ENCODE measurements at regions not wholly inside any gene's neighbourhood (a gene's known extent, or its start where the extent isn't known, plus 50 kb on each side); places are given as distances from the start of the nearest gene placed in this dataset.

DNA sequence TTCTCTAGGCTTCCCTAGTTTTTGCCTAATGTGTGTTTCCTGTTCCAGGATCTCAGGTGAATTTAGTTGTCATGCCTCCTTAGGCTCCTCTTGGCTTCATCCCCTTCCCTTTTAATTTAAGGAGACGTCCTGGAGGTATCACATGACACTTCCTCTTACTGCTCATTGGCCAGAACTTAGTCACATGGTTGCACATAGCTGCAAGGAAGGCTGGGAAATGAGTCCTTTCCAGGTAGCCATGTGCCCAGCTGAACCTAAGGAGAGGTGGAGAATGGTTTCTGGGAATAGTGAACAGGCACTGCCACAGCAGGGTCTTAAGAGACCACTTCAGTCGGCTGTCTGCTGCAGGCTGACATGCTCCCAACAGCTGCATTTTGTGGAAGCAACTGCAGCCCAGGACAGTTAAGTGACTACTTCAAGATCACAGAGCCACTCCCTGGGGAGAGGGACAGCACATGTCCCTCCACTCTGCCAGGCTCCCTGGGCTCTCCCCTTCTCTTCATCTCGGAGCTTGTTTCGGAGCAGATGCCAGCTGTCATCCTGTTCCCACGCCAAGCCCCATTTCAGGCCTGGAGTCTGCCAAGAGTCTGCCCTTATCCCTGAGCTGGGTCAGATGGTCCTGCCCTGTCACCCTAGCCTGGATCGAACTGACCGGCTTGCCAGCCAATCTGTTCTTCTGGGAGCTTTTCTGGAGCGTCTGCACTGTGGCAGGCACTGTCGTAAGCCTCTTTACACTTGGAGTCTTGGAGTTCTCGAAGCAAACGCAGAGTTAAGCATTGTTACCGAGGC, 81.4 kb upstream of the FOXF1 start:
- DNase-seq (ENCODE audit: low read depth in 1 of 2, low spot score in 1 of 2) = peak in 1 of 2 experiments; percentile 37
- TF ChIP-seq JUND (IDR thresholded peaks at IDR 0.05; ENCODE audit: low read depth) = no peak
- in situ Hi-C loops (cut with HindIII; ENCODE audit: low pct_unique_long_range_greater_than_20kb, low sequenced_read_pairs) = no loop called here

DNA sequence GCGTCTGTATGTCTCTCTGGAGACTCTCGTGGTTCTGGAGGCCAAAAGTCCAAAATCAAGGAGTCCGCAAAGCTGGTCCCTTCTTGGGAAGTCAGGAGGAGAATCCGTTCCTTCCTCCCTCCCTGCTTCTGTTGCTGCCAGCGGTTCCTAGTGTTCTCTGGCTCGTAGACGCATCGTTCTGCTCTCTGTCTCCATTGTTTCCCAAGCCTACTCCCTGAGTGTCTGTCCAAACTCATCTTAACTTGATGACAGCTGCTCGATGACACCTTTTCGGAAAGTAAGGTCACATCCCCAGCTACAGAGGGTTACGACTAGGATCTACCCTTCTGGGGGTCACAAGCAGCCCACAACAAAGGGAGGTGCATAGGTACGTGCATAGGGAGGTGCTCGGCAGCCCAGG, 80.7 kb upstream of the FOXF1 start:
- no peak for TF ChIP-seq JUND (IDR thresholded peaks at IDR 0.05; ENCODE audit: low read depth)
- in situ Hi-C loops (cut with HindIII; ENCODE audit: low pct_unique_long_range_greater_than_20kb, low sequenced_read_pairs) = no loop called here
- DNase-seq (ENCODE audit: low read depth in 1 of 2, low spot score in 1 of 2) = no peak

- TF ChIP-seq JUND (IDR thresholded peaks at IDR 0.05; ENCODE audit: low read depth) = no peak
- DNase-seq (ENCODE audit: low read depth in 1 of 2, low spot score in 1 of 2) = no peak
- in situ Hi-C loops (cut with HindIII; ENCODE audit: low pct_unique_long_range_greater_than_20kb, low sequenced_read_pairs) = no loop called here
Measured at GRCh38 chr16:86430814-86431213, 79.5 kb upstream of the FOXF1 start.

DNA sequence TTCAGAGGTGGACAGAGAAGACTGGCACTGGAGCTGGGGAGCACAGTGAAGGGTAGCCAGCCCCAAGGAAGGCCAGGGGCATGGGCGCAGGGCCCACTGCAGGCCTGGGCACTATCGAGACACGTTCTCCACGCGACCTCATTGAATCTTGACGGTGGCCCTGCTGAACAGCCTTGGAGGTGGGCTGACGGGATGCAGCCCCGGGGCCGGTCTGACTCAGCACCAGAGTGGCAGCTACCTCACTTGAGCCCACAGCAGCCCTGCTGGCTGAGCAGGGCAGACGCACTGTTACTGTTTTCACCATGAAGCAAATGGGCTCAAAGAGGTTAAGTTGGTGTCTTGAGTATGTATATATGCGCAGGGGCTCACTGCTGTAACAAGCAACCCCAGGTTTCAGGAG, 78.8 kb upstream of the FOXF1 start:
- no peak for TF ChIP-seq JUND (IDR thresholded peaks at IDR 0.05; ENCODE audit: low read depth)
- in situ Hi-C loops (cut with HindIII; ENCODE audit: low pct_unique_long_range_greater_than_20kb, low sequenced_read_pairs) = no loop called here
- DNase-seq (ENCODE audit: low read depth in 1 of 2, low spot score in 1 of 2) = no peak

- no peak for DNase-seq (ENCODE audit: low read depth in 1 of 2, low spot score in 1 of 2)
- no peak for TF ChIP-seq JUND (IDR thresholded peaks at IDR 0.05; ENCODE audit: low read depth)
- in situ Hi-C loops (cut with HindIII; ENCODE audit: low pct_unique_long_range_greater_than_20kb, low sequenced_read_pairs) = no loop called here
Measured at GRCh38 chr16:86432048-86432447, 78.3 kb upstream of the FOXF1 start.

- in situ Hi-C loops (cut with HindIII; ENCODE audit: low pct_unique_long_range_greater_than_20kb, low sequenced_read_pairs) = no loop called here
- TF ChIP-seq JUND (IDR thresholded peaks at IDR 0.05; ENCODE audit: low read depth) = no peak
- no peak for DNase-seq (ENCODE audit: low read depth in 1 of 2, low spot score in 1 of 2)
Measured at GRCh38 chr16:86432691-86433090, 77.6 kb upstream of the FOXF1 start.

- in situ Hi-C loops (cut with HindIII; ENCODE audit: low pct_unique_long_range_greater_than_20kb, low sequenced_read_pairs) = no loop called here
- no peak for TF ChIP-seq JUND (IDR thresholded peaks at IDR 0.05; ENCODE audit: low read depth)
- no peak for DNase-seq (ENCODE audit: low read depth in 1 of 2, low spot score in 1 of 2)
Measured at GRCh38 chr16:86436466-86437185, 73.7 kb upstream of the FOXF1 start.

DNA sequence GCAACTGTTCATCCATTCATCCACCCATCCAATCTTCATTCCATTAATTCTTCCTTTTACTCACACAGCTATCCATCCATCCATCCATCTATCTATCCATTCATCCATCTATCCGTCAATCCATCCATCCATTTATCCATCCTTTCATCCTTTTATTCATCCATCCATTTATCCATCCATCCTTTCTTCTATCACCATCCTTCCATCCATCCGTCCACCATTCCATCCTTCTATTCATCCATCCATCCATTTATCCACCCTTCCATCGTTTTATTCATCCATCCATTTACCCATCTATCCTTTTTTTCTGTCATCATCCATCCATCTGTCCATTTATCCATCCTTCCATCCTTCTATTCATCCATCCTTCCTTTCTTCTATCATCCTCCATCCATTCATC, 73.0 kb upstream of the FOXF1 start:
- in situ Hi-C loops (cut with HindIII; ENCODE audit: low pct_unique_long_range_greater_than_20kb, low sequenced_read_pairs) = no loop called here
- TF ChIP-seq JUND (IDR thresholded peaks at IDR 0.05; ENCODE audit: low read depth) = no peak
- no peak for DNase-seq (ENCODE audit: low read depth in 1 of 2, low spot score in 1 of 2)

DNA sequence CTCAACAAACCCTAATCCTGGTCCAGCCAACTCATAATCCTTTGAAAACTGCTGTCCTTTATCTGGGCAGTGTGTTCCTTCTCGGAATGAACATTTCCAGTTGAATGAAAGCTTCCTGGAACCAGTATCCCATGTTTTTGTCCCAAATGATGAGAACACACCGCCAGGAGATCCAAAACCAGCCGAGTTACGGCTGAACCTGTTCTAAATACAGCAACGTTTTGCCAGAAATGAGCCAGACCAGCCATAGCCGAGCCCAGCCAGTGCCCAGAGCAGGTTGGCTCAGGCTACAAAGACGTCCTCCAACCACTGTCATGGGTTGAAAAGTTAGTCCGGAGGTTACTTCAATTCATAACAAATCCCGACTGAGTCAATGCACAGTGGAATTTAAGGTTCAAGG, 67.6 kb upstream of the FOXF1 start:
- DNase-seq (ENCODE audit: low read depth in 1 of 2, low spot score in 1 of 2) = no peak
- in situ Hi-C loops (cut with HindIII; ENCODE audit: low pct_unique_long_range_greater_than_20kb, low sequenced_read_pairs) = no loop called here
- no peak for TF ChIP-seq JUND (IDR thresholded peaks at IDR 0.05; ENCODE audit: low read depth)

GRCh38 chr16:86443508-86444147, 66.7 kb upstream of the FOXF1 start:
- in situ Hi-C loops (cut with HindIII; ENCODE audit: low pct_unique_long_range_greater_than_20kb, low sequenced_read_pairs) = no loop called here
- TF ChIP-seq JUND (IDR thresholded peaks at IDR 0.05; ENCODE audit: low read depth) = no peak

DNA sequence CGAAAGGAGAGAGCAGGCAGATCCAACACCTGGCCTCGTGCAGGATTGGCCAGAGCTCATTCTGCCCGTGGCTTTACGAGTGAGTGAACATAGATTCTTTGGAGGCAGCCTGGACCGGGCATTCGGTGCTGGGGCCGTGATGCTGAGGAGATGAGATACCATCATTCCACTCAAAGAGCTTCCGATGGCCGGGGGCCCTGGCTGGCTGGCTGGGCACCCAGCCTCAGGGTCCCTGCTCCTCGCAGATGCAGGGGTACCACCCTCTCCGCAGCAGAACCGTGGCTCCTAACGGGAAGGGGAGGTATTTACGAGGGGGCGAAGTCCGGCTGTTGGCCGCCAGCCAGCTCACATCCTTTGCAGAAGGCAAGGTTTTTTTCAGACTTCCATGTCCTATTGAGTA, 66.1 kb upstream of the FOXF1 start:
- no peak for TF ChIP-seq JUND (IDR thresholded peaks at IDR 0.05; ENCODE audit: low read depth)
- no peak for DNase-seq (ENCODE audit: low read depth in 1 of 2, low spot score in 1 of 2)
- in situ Hi-C loops (cut with HindIII; ENCODE audit: low pct_unique_long_range_greater_than_20kb, low sequenced_read_pairs) = no loop called here

More at GRCh38 chr16:86443508-86444147, 66.7 kb upstream of the FOXF1 start:
- DNase-seq (ENCODE audit: low read depth in 1 of 2, low spot score in 1 of 2) = no peak

DNA sequence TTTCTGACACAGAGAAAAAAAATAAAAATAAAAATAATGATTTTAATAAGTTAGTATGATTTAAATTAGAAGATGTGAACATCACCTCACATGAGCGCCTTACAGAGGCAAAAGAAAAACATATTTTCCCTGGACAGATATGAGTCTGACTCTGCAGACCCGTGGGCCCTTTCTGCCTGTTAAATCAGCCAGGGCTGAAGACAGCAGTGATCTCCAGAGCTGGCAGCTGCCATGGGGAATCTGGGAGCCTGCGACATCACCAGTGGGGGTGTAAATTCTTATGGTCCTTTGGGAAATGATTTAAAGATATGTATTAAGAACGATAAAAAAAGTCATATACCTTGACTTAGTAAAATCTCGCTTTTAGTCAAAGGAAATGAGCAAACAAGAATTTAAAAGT, 65.7 kb upstream of the FOXF1 start:
- no peak for DNase-seq (ENCODE audit: low read depth in 1 of 2, low spot score in 1 of 2)
- in situ Hi-C loops (cut with HindIII; ENCODE audit: low pct_unique_long_range_greater_than_20kb, low sequenced_read_pairs) = no loop called here
- no peak for TF ChIP-seq JUND (IDR thresholded peaks at IDR 0.05; ENCODE audit: low read depth)

DNA sequence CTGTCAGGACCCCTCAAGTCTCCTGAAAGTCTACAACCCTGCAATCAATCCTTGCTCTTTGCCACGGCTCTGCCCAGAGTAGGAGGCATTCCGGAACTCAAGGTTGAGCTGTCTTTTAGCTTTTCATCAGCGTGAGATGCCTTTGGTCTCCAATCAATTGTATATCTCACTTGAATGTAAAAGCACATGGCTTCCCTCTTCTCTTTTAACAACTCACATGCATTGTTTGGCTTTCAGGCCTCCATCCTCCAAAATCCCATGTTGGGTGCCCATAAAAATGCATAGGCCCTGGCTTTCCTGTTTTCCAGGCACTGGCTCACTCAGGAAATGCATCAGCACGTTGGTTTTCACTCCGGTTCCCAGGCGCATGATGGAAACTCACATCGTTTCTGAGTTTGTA, 64.0 kb upstream of the FOXF1 start:
- no peak for DNase-seq (ENCODE audit: low read depth in 1 of 2, low spot score in 1 of 2)
- no peak for TF ChIP-seq JUND (IDR thresholded peaks at IDR 0.05; ENCODE audit: low read depth)
- in situ Hi-C loops (cut with HindIII; ENCODE audit: low pct_unique_long_range_greater_than_20kb, low sequenced_read_pairs) = no loop called here
